SH-SY5Y (cell line): ENCODE measurements at regions not wholly inside any gene's neighbourhood (a gene's known extent, or its start where the extent isn't known, plus 50 kb on each side); places are given as distances from the start of the nearest gene placed in this dataset.

Experiments
- GATA2 ChIP-seq: IDR thresholded peaks from 2 replicates; pipeline ENCODE4 v1.6.1; 2011; ENCODE audit warnings: mild to moderate bottlenecking, low read depth, low read length
- GATA3 ChIP-seq: IDR thresholded peaks from 2 replicates; pipeline ENCODE4 v1.6.1; 2011; ENCODE audit warnings: low read depth, mild to moderate bottlenecking, low read length, moderate library complexity

- no peak for TF ChIP-seq GATA2
- no peak for TF ChIP-seq GATA3
Observed at GRCh38 chr3:160130950-160131349, 94.3 kb upstream of the C3orf80 start.
